CD14-positive monocyte (primary cell): ENCODE measurements at regions not wholly inside any gene's neighbourhood (a gene's known extent, or its start where the extent isn't known, plus 50 kb on each side); places are given as distances from the start of the nearest gene placed in this dataset.

Source experiments
- DNase-seq, 3 donors: peaks; one replicate each; pipeline ENCODE4 v3.0.0-alpha.2; 2011 to 2022
- H2AFZ ChIP-seq: 2 replicates; pipeline ENCODE4 v1.6.0; 2012; ENCODE audit warnings: mild to moderate bottlenecking, low read depth, low read length, inconsistent platforms; ENCODE audit not compliant: insufficient read depth, poor library complexity, severe bottlenecking
- H3K27ac ChIP-seq, 2 donors: 1 replicate in 1 of 2; 2 replicates in 1 of 2; pipeline ENCODE4 v1.5.1; 2012 to 2013; ENCODE audit warnings: low read length in 2 of 2, control low read depth in 1 of 2, inconsistent platforms in 1 of 2, low read depth in 1 of 2, mild to moderate bottlenecking in 1 of 2
- H3K27me3 ChIP-seq, 2 donors: one replicate each; pipeline versions ENCODE4 v1.6.0 to v1.6.1; 2011 to 2013; ENCODE audit warnings: low read length in 2 of 2; ENCODE audit not compliant: control insufficient read depth in 2 of 2, insufficient read depth in 2 of 2
- H3K36me3 ChIP-seq, 2 donors: replicated peaks in 1 of 2; 1 replicate in 1 of 2; 2 replicates in 1 of 2; pipeline versions ENCODE4 v1.5.1 to v1.6.1; 2012 to 2013; ENCODE audit warnings: low read length in 2 of 2, control low read depth in 1 of 2, inconsistent platforms in 1 of 2, mild to moderate bottlenecking in 1 of 2; ENCODE audit not compliant: insufficient read depth in 2 of 2, control insufficient read depth in 1 of 2
- H3K4me1 ChIP-seq, 2 donors: 1 replicate in 1 of 2; 2 replicates in 1 of 2; pipeline versions ENCODE4 v1.5.1 to v1.6.1; 2012 to 2013; ENCODE audit warnings: low read length in 2 of 2, control low read depth in 1 of 2, inconsistent platforms in 1 of 2, mild to moderate bottlenecking in 1 of 2, moderate library complexity in 1 of 2; ENCODE audit not compliant: insufficient read depth in 2 of 2, control insufficient read depth in 1 of 2
- H3K4me2 ChIP-seq: replicated peaks from 2 replicates; pipeline ENCODE3; 2012; ENCODE audit warnings: low read length, moderate library complexity, mild to moderate bottlenecking; ENCODE audit not compliant: poor library complexity, severe bottlenecking; ENCODE audit errors: extremely low read depth
- H3K4me3 ChIP-seq, 3 experiments: fragments of 200-600 bp in 1 of 3; sonication (generic) in 1 of 3; replicated peaks in 1 of 3; 1 replicate in 2 of 3; 2 replicates in 1 of 3; pipeline ENCODE4 v1.5.1; 2011 to 2013; ENCODE audit warnings: low read length in 3 of 3, mild to moderate bottlenecking in 3 of 3, control low read depth in 2 of 3, low read depth in 2 of 3, inconsistent platforms in 1 of 3, moderate library complexity in 1 of 3
- H3K79me2 ChIP-seq: 2 replicates; pipeline ENCODE4 v1.6.0; 2012; ENCODE audit warnings: mild to moderate bottlenecking, control low read depth, inconsistent platforms, low read length, moderate library complexity; ENCODE audit not compliant: insufficient read depth
- H3K9ac ChIP-seq: 2 replicates; pipeline ENCODE4 v1.6.0; 2017; ENCODE audit warnings: low read length, mild to moderate bottlenecking; ENCODE audit not compliant: insufficient read depth, poor library complexity, severe bottlenecking
- H3K9me3 ChIP-seq, 2 donors: replicated peaks in 1 of 2; 1 replicate in 1 of 2; 2 replicates in 1 of 2; pipeline versions ENCODE4 v1.5.1 to v1.6.1; 2012 to 2013; ENCODE audit warnings: low read length in 2 of 2, control low read depth in 1 of 2; ENCODE audit not compliant: control insufficient read depth in 1 of 2, insufficient read depth in 1 of 2
- H4K20me1 ChIP-seq: 2 replicates; pipeline ENCODE4 v1.6.0; 2012; ENCODE audit warnings: mild to moderate bottlenecking, low read length, control low read depth, moderate library complexity; ENCODE audit not compliant: insufficient read depth
- H3K27ac Mint-ChIP-seq, 7 donors: one replicate each; pipeline ENCODE4 v1.8.0; 2020; ENCODE audit warnings: mild to moderate bottlenecking in 7 of 7, mixed read lengths in 7 of 7, moderate library complexity in 6 of 7, inconsistent platforms in 2 of 7
- H3K27me3 Mint-ChIP-seq, 3 donors: one replicate each; pipeline ENCODE4 v1.8.0; 2021 to 2022; ENCODE audit warnings: low read depth in 3 of 3, mild to moderate bottlenecking in 3 of 3, mixed read lengths in 3 of 3, moderate library complexity in 3 of 3, inconsistent platforms in 1 of 3
- H3K36me3 Mint-ChIP-seq, 2 donors: one replicate each; pipeline ENCODE4 v1.8.0; 2020; ENCODE audit warnings: mixed read lengths in 2 of 2, inconsistent platforms in 1 of 2, mild to moderate bottlenecking in 1 of 2
- H3K4me1 Mint-ChIP-seq: one replicate; pipeline ENCODE4 v1.8.0; 2020; ENCODE audit warnings: mild to moderate bottlenecking, mixed read lengths
- H3K4me3 Mint-ChIP-seq, 2 donors: one replicate each; pipeline ENCODE4 v1.8.0; 2020; ENCODE audit warnings: mild to moderate bottlenecking in 2 of 2, mixed read lengths in 2 of 2, moderate library complexity in 1 of 2
- H3K9me3 Mint-ChIP-seq, 7 donors: one replicate each; pipeline ENCODE4 v1.8.0; 2020 to 2022; ENCODE audit warnings: mixed read lengths in 7 of 7, mild to moderate bottlenecking in 6 of 7, moderate library complexity in 6 of 7, inconsistent platforms in 2 of 7
- WGBS: methylation state at CpG from one replicate; pipeline ENCODE4 v1.1.5; 2013; ENCODE audit warnings: missing lambda C conversion rate; ENCODE audit not compliant: insufficient coverage; 5-methylcytosine and 5-hydroxymethylcytosine counted together
- intact Hi-C, 2 donors: fragments of 100-400 bp; cut with micrococcal nuclease; formaldehyde crosslinking; loops; one replicate each; pipeline versions ENCODE4 v1.15.0 to v1.15.1; 2023
- TF ChIP-seq, protein P1 (sequence below): fragments of 200-600 bp; IDR thresholded peaks from one replicate; pipeline ENCODE4 v1.8.0; 2022; ENCODE audit warnings: antibody characterized with exemption, mild to moderate bottlenecking

DNA sequence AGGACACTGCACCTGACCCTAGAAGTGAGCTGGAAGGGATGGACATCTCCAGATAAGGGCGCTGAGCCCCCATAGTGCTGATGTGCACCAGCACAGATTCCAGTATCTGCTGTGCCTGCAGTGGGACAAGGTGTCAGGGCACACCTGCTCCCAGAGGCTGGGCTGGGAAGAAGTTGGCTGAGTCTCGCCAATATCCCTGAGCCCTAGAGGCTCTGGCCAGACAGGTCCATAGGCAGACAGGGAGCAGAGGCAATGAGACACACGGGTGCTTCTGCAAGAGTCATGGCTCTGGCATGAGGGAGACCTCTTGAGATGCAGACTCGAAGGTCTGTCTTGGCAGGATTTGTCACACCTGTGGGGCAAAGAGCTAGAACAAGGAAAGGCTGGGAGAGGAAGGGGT lies 1321.5 kb downstream of the UQCRFS1 start:
- Mint-ChIP-seq H3K4me3 (no peak overlapping the region), H3K36me3 (no peaks in the 10 kb centered on the region), H3K27ac (no peak overlapping the region), H3K9me3 (peaks cover 33 to 82% (median 59%) of the 10 kb centered on the region in 7 donors), H3K27me3 (peaks cover 0 to 6% (median 0%) of the 10 kb centered on the region in 3 donors), H3K4me1 (no peaks in the 10 kb centered on the region)
- intact Hi-C loops: no loop called here
- TF ChIP-seq, protein P1, sequence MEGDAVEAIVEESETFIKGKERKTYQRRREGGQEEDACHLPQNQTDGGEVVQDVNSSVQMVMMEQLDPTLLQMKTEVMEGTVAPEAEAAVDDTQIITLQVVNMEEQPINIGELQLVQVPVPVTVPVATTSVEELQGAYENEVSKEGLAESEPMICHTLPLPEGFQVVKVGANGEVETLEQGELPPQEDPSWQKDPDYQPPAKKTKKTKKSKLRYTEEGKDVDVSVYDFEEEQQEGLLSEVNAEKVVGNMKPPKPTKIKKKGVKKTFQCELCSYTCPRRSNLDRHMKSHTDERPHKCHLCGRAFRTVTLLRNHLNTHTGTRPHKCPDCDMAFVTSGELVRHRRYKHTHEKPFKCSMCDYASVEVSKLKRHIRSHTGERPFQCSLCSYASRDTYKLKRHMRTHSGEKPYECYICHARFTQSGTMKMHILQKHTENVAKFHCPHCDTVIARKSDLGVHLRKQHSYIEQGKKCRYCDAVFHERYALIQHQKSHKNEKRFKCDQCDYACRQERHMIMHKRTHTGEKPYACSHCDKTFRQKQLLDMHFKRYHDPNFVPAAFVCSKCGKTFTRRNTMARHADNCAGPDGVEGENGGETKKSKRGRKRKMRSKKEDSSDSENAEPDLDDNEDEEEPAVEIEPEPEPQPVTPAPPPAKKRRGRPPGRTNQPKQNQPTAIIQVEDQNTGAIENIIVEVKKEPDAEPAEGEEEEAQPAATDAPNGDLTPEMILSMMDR: no peak
- peaks cover 92 to 97% of the 10 kb centered on the region in 2 donors for H3K9me3 ChIP-seq
- no peaks in the 10 kb centered on the region for H3K27me3 ChIP-seq
- H3K79me2 ChIP-seq: no peaks in the 10 kb centered on the region
- H4K20me1 ChIP-seq: no peaks in the 10 kb centered on the region
- no peak overlapping the region for H3K9ac ChIP-seq
- no peak overlapping the region for H2AFZ ChIP-seq
- no peak for DNase-seq
- H3K4me1 ChIP-seq: no peaks in the 10 kb centered on the region
- H3K4me2 ChIP-seq: no peak overlapping the region
- no peak overlapping the region for H3K4me3 ChIP-seq
- no peaks in the 10 kb centered on the region for H3K36me3 ChIP-seq
- H3K27ac ChIP-seq: no peak overlapping the region
- WGBS: 77% methylated on average over 4 of the region's 4 CpGs

- Mint-ChIP-seq H3K9me3 (peaks cover 32 to 77% (median 55%) of the 10 kb centered on the region in 7 donors), H3K36me3 (no peaks in the 10 kb centered on the region), H3K27me3 (peaks cover 0 to 6% (median 0%) of the 10 kb centered on the region in 3 donors), H3K27ac (no peak overlapping the region), H3K4me1 (no peaks in the 10 kb centered on the region), H3K4me3 (no peak overlapping the region)
- DNase-seq: no peak
- Histone ChIP-seq H3K4me3 (no peak overlapping the region), H3K27ac (no peak overlapping the region), H3K36me3 (no peaks in the 10 kb centered on the region), H3K4me2 (no peak overlapping the region), H3K4me1 (no peaks in the 10 kb centered on the region), H2AFZ (no peak overlapping the region), H3K9ac (no peak overlapping the region), H4K20me1 (no peaks in the 10 kb centered on the region), H3K9me3 (peaks cover 88 to 92% of the 10 kb centered on the region in 2 donors), H3K79me2 (no peaks in the 10 kb centered on the region), H3K27me3 (no peaks in the 10 kb centered on the region)
- 69% methylated on average over 4 of the region's 5 CpGs for WGBS
- intact Hi-C loops: no loop called here
- TF ChIP-seq, protein P1: no peak
Observed at GRCh38 chr19:27890696-27891095, 1322.3 kb downstream of the UQCRFS1 start.
